Panc1 (cell line): ENCODE measurements at regions not wholly inside any gene's neighbourhood (a gene's known extent, or its start where the extent isn't known, plus 50 kb on each side); places are given as distances from the start of the nearest gene placed in this dataset.

Experiments used
- POLR2AphosphoS5 ChIP-seq: IDR thresholded peaks from 2 replicates; pipeline ENCODE4 v1.6.1; 2012; ENCODE audit warnings: mild to moderate bottlenecking, low read depth, low read length, moderate library complexity
- SIN3A ChIP-seq: IDR thresholded peaks from 2 replicates; pipeline ENCODE4 v1.6.1; 2012; ENCODE audit warnings: low read depth, mild to moderate bottlenecking, low read length, moderate library complexity, borderline replicate concordance; ENCODE audit not compliant: insufficient read depth
- TF ChIP-seq, protein P1 (sequence below): fragments of 450-650 bp; IDR thresholded peaks from 2 replicates; pipeline ENCODE4 v1.5.1; 2017; ENCODE audit warnings: mild to moderate bottlenecking
- TF ChIP-seq, protein P2 (sequence below), 2 experiments: IDR thresholded peaks; 2 replicates each; pipeline ENCODE4 v1.6.1; 2011 to 2012; ENCODE audit warnings: low read depth in 2 of 2, control low read depth in 1 of 2, low read length in 1 of 2, mild to moderate bottlenecking in 1 of 2, moderate library complexity in 1 of 2; ENCODE audit not compliant: insufficient read depth in 1 of 2

DNA sequence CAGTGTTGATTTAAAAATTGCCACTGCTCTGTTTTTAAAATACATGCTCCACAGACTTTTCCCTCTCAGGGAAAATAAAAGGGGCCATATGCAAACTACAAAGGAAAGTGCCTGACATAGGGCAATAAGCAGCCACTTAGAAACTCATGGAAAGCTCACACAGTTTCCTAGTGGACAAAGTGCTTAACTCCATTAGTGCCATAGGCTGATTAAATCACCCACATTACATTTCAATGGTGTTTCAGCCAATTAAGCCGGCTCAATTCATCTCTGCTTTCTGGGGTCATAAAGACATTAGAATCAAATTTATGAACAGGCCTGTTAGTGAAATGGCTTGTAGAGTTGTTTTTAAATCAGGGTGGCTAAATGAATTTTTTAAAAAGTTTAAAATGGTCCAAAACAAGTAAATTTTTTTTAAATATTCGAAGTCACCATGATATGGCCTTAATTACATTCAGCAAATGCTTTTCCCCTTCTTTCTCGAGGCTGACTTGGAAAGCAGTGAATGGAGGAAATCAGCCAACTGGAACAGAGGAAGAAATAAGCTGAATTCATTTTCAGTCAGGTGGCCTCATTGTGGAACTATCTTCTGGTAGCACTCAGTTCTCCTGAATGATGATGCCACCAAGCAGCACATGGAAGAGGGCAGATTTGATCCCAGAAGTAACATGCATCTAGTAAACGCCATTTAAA is 2305.1 kb upstream of the AGA start:
- TF ChIP-seq, protein P1, sequence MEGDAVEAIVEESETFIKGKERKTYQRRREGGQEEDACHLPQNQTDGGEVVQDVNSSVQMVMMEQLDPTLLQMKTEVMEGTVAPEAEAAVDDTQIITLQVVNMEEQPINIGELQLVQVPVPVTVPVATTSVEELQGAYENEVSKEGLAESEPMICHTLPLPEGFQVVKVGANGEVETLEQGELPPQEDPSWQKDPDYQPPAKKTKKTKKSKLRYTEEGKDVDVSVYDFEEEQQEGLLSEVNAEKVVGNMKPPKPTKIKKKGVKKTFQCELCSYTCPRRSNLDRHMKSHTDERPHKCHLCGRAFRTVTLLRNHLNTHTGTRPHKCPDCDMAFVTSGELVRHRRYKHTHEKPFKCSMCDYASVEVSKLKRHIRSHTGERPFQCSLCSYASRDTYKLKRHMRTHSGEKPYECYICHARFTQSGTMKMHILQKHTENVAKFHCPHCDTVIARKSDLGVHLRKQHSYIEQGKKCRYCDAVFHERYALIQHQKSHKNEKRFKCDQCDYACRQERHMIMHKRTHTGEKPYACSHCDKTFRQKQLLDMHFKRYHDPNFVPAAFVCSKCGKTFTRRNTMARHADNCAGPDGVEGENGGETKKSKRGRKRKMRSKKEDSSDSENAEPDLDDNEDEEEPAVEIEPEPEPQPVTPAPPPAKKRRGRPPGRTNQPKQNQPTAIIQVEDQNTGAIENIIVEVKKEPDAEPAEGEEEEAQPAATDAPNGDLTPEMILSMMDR, result no peak
- TF ChIP-seq, protein P2, sequence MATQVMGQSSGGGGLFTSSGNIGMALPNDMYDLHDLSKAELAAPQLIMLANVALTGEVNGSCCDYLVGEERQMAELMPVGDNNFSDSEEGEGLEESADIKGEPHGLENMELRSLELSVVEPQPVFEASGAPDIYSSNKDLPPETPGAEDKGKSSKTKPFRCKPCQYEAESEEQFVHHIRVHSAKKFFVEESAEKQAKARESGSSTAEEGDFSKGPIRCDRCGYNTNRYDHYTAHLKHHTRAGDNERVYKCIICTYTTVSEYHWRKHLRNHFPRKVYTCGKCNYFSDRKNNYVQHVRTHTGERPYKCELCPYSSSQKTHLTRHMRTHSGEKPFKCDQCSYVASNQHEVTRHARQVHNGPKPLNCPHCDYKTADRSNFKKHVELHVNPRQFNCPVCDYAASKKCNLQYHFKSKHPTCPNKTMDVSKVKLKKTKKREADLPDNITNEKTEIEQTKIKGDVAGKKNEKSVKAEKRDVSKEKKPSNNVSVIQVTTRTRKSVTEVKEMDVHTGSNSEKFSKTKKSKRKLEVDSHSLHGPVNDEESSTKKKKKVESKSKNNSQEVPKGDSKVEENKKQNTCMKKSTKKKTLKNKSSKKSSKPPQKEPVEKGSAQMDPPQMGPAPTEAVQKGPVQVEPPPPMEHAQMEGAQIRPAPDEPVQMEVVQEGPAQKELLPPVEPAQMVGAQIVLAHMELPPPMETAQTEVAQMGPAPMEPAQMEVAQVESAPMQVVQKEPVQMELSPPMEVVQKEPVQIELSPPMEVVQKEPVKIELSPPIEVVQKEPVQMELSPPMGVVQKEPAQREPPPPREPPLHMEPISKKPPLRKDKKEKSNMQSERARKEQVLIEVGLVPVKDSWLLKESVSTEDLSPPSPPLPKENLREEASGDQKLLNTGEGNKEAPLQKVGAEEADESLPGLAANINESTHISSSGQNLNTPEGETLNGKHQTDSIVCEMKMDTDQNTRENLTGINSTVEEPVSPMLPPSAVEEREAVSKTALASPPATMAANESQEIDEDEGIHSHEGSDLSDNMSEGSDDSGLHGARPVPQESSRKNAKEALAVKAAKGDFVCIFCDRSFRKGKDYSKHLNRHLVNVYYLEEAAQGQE (IDR thresholded peaks at IDR 0.05; ENCODE audit: insufficient read depth in 1 of 2, low read depth in 2 of 2, low read length in 1 of 2), result no peak
- TF ChIP-seq POLR2AphosphoS5 (no peak), SIN3A (no peak)
